Skeletal muscle tissue (tissue), 3 donors: ENCODE measurements at regions not wholly inside any gene's neighbourhood (a gene's known extent, or its start where the extent isn't known, plus 50 kb on each side); places are given as distances from the start of the nearest gene placed in this dataset.
"Not testable (repeated sequence)": the region's sequence is repeated elsewhere in the genome, so short reads cannot be mapped to it uniquely, and the experiment has no call there.

Experiments used
- H3K27ac ChIP-seq: one replicate; pipeline ENCODE4 v1.7.0; 2013; ENCODE audit warnings: mild to moderate bottlenecking, low read depth, low read length, inconsistent platforms
- H3K27me3 ChIP-seq, 3 donors: one replicate each; pipeline ENCODE4 v1.7.0; 2013; ENCODE audit warnings: low read length in 3 of 3; ENCODE audit not compliant: control insufficient read depth in 3 of 3, insufficient read depth in 3 of 3
- H3K36me3 ChIP-seq, 3 donors: one replicate each; pipeline ENCODE4 v1.7.0; 2013; ENCODE audit warnings: low read length in 3 of 3; ENCODE audit not compliant: control insufficient read depth in 3 of 3, insufficient read depth in 3 of 3
- H3K4me1 ChIP-seq, 3 donors: one replicate each; pipeline ENCODE4 v1.7.0; 2013; ENCODE audit warnings: low read length in 3 of 3, mild to moderate bottlenecking in 3 of 3; ENCODE audit not compliant: control insufficient read depth in 3 of 3, insufficient read depth in 3 of 3
- H3K4me3 ChIP-seq, 3 donors: one replicate each; pipeline ENCODE4 v1.7.0; 2013; ENCODE audit warnings: low read length in 3 of 3
- H3K9ac ChIP-seq, 3 donors: one replicate each; pipeline ENCODE4 v1.7.0; 2013; ENCODE audit warnings: low read length in 3 of 3, mild to moderate bottlenecking in 3 of 3, moderate library complexity in 2 of 3, low read depth in 1 of 3
- H3K9me3 ChIP-seq, 3 donors: one replicate each; pipeline ENCODE4 v1.7.0; 2013; ENCODE audit warnings: low read length in 3 of 3; ENCODE audit not compliant: control insufficient read depth in 3 of 3
- donor health status: Osteomylitis.

GRCh38 chr6:137602313-137603197, 108.4 kb upstream of the OLIG3 start:
- Histone ChIP-seq H3K4me3 (no peak overlapping the region), H3K27ac (no peak overlapping the region), H3K9me3 (no peaks in the 10 kb centered on the region)

GRCh38 chr6:137610702-137611101, 116.5 kb upstream of the OLIG3 start:
- peaks cover 0 to 2% (median under 1%) of the 10 kb centered on the region in 3 donors for H3K27me3 ChIP-seq
- no peak overlapping the region for H3K9ac ChIP-seq
- H3K4me1 ChIP-seq: no peaks in the 10 kb centered on the region
- H3K36me3 ChIP-seq: no peaks in the 10 kb centered on the region
- no peak overlapping the region for H3K4me3 ChIP-seq
- no peak overlapping the region for H3K27ac ChIP-seq
- H3K9me3 ChIP-seq: peaks cover 0 to 7% (median 0%) of the 10 kb centered on the region in 3 donors

More at GRCh38 chr6:137602313-137603197, 108.4 kb upstream of the OLIG3 start:
- Histone ChIP-seq H3K36me3 (no peaks in the 10 kb centered on the region), H3K4me1 (no peaks in the 10 kb centered on the region), H3K27me3 (peaks cover 6 to 19% (median 15%) of the 10 kb centered on the region in 3 donors), H3K9ac (no peak overlapping the region)

GRCh38 chr6:137623293-137623692, 129.1 kb upstream of the OLIG3 start:
- Histone ChIP-seq H3K9ac (no peak overlapping the region), H3K36me3 (no peaks in the 10 kb centered on the region), H3K27ac (no peak overlapping the region), H3K4me3 (no peak overlapping the region), H3K27me3 (peaks cover 0 to 4% (median 3%) of the 10 kb centered on the region in 3 donors), H3K4me1 (no peaks in the 10 kb centered on the region), H3K9me3 (no peaks in the 10 kb centered on the region)

GRCh38 chr6:137625100-137625661, 131.0 kb upstream of the OLIG3 start:
- H3K27ac ChIP-seq: no peak overlapping the region
- H3K9ac ChIP-seq: no peak overlapping the region
- H3K4me3 ChIP-seq: no peak overlapping the region
- no peaks in the 10 kb centered on the region for H3K9me3 ChIP-seq
- no peaks in the 10 kb centered on the region for H3K4me1 ChIP-seq
- peaks cover 0 to 4% (median 3%) of the 10 kb centered on the region in 3 donors for H3K27me3 ChIP-seq
- H3K36me3 ChIP-seq: no peaks in the 10 kb centered on the region

- no peaks in the 10 kb centered on the region for H3K9me3 ChIP-seq
- peaks cover 0 to 4% (median 3%) of the 10 kb centered on the region in 3 donors for H3K27me3 ChIP-seq
- no peaks in the 10 kb centered on the region for H3K4me1 ChIP-seq
- H3K9ac ChIP-seq: no peak overlapping the region
- H3K36me3 ChIP-seq: no peaks in the 10 kb centered on the region
- H3K4me3 ChIP-seq: no peak overlapping the region
- no peak overlapping the region for H3K27ac ChIP-seq
Measured at GRCh38 chr6:137625808-137626207, 131.6 kb upstream of the OLIG3 start.

GRCh38 chr6:137630666-137631065, 136.5 kb upstream of the OLIG3 start:
- Histone ChIP-seq H3K4me1 (no peaks in the 10 kb centered on the region), H3K9ac (no peak overlapping the region), H3K27me3 (peaks cover 0 to 3% (median 0%) of the 10 kb centered on the region in 3 donors), H3K36me3 (no peaks in the 10 kb centered on the region), H3K9me3 (no peaks in the 10 kb centered on the region), H3K27ac (no peak overlapping the region), H3K4me3 (no peak overlapping the region)

- H3K9ac ChIP-seq: no peak overlapping the region
- no peak overlapping the region for H3K27ac ChIP-seq
- peaks cover 0 to 3% (median 0%) of the 10 kb centered on the region in 3 donors for H3K27me3 ChIP-seq
- no peaks in the 10 kb centered on the region for H3K9me3 ChIP-seq
- H3K36me3 ChIP-seq: no peaks in the 10 kb centered on the region
- H3K4me3 ChIP-seq: no peak overlapping the region
- no peaks in the 10 kb centered on the region for H3K4me1 ChIP-seq
Measured at GRCh38 chr6:137631323-137631722, 137.1 kb upstream of the OLIG3 start.

- not testable (repeated sequence) for H3K27me3 ChIP-seq
Measured at GRCh38 chr6:137634177-137634576, 140.0 kb upstream of the OLIG3 start.

GRCh38 chr6:137637121-137637520, 142.9 kb upstream of the OLIG3 start:
- Histone ChIP-seq H3K9ac (no peak overlapping the region), H3K9me3 (no peaks in the 10 kb centered on the region), H3K27me3 (no peaks in the 10 kb centered on the region), H3K27ac (no peak overlapping the region), H3K36me3 (no peaks in the 10 kb centered on the region), H3K4me1 (peaks cover 0 to 9% (median 8%) of the 10 kb centered on the region in 3 donors), H3K4me3 (no peak overlapping the region)

More at GRCh38 chr6:137634177-137634576, 140.0 kb upstream of the OLIG3 start:
- H3K9me3 ChIP-seq, H3K36me3 ChIP-seq, H3K27ac ChIP-seq, H3K4me1 ChIP-seq, H3K4me3 ChIP-seq, H3K9ac ChIP-seq: not testable (repeated sequence)
